K562 (cell line): ENCODE measurements at regions not wholly inside any gene's neighbourhood (a gene's known extent, or its start where the extent isn't known, plus 50 kb on each side); places are given as distances from the start of the nearest gene placed in this dataset.

Experiments
- ATAC-seq: fragments of 200-7000 bp; cut with Tn5 transposase; 3 replicates; pipeline ENCODE4 v1.9.1; 2020; ENCODE audit warnings: moderate library complexity
- BruUV-seq: library from RNA; stranded (reverse); fragments of 400-500 nt; replicated peaks from 2 replicates; lab custom pipeline; 2021; lab: Mats Ljungman, UMichigan
- CTCF ChIA-PET: fragments of 300-600 bp; formaldehyde crosslinking; extraction: SDS; loops from one replicate; lab custom pipeline; 2021; ENCODE audit warnings: low intra/inter-chr PET ratio; lab: Yijun Ruan, JAX
- POLR2A ChIA-PET: fragments of 300-600, 350-650 bp; sonication (Branson Sonifier 250); formaldehyde crosslinking; extraction: SDS; loops from one replicate; lab custom pipeline; 2021; ENCODE audit warnings: antibody characterized with exemption, inconsistent platforms; lab: Yijun Ruan, JAX
- DNase-seq, 4 experiments: peaks; one replicate each; pipeline versions ENCODE4 v3.0.0 to v3.0.0-alpha.2; 2011 to 2018; ENCODE audit warnings: low spot score in 3 of 4, mixed read lengths in 3 of 4; ENCODE audit errors: extremely low read depth in 1 of 4
- FAIRE-seq: peaks from 2 replicates; lab custom pipeline; 2011; peaks lifted over from hg19 to GRCh38; lab: Jason Lieb, UNC
- H2AFZ ChIP-seq: 2 replicates; pipeline ENCODE4 v1.6.0; 2011; ENCODE audit warnings: low read depth, low read length, control low read depth, inconsistent platforms
- H3K27ac ChIP-seq: fragments of 200-600 bp; 3 replicates; pipeline ENCODE4 v1.8.0; 2011; ENCODE audit warnings: low read depth, mild to moderate bottlenecking, control low read depth, inconsistent platforms, low read length, moderate library complexity, mixed read lengths; ENCODE audit errors: extremely low read depth
- H3K27me3 ChIP-seq, 2 experiments: fragments of 300-600 bp in 1 of 2; 2 replicates in 1 of 2; 3 replicates in 1 of 2; pipeline versions ENCODE4 v1.6.0 to v1.8.0; 2011; ENCODE audit warnings: inconsistent platforms in 2 of 2, low read length in 2 of 2, mild to moderate bottlenecking in 1 of 2, mixed read lengths in 1 of 2, moderate library complexity in 1 of 2; ENCODE audit not compliant: control insufficient read depth in 2 of 2, insufficient read depth in 2 of 2
- H3K36me3 ChIP-seq: fragments of 300-600 bp; 3 replicates; pipeline ENCODE4 v1.8.0; 2011; ENCODE audit warnings: mild to moderate bottlenecking, low read length, inconsistent platforms; ENCODE audit not compliant: control insufficient read depth, insufficient read depth
- H3K4me1 ChIP-seq, 2 experiments: fragments of 200-600 bp in 1 of 2; replicated peaks in 1 of 2; 2 replicates in 1 of 2; 3 replicates in 1 of 2; pipeline versions ENCODE4 v1.5.1 to v1.8.0; 2011; ENCODE audit warnings: inconsistent platforms in 2 of 2, low read length in 2 of 2, mild to moderate bottlenecking in 1 of 2, mixed read lengths in 1 of 2, moderate library complexity in 1 of 2; ENCODE audit not compliant: control insufficient read depth in 2 of 2, insufficient read depth in 2 of 2
- H3K4me2 ChIP-seq: 2 replicates; pipeline ENCODE4 v1.6.1; 2011; ENCODE audit warnings: low read length, control low read depth, inconsistent platforms, mixed read lengths; ENCODE audit not compliant: insufficient read depth
- H3K4me3 ChIP-seq: fragments of 200-600 bp; sonication (generic), shearing (Covaris generic); 2 replicates; pipeline ENCODE4 v1.5.1; 2016; ENCODE audit warnings: control low read depth, inconsistent platforms
- H3K79me2 ChIP-seq: fragments of 200-600 bp; 3 replicates; pipeline ENCODE4 v1.8.0; 2011; ENCODE audit warnings: low read length, inconsistent platforms; ENCODE audit not compliant: control insufficient read depth, insufficient read depth
- H3K9ac ChIP-seq, 2 experiments: 2 replicates each; pipeline versions ENCODE4 v1.6.0 to v1.6.1; 2011; ENCODE audit warnings: low read depth in 2 of 2, low read length in 2 of 2, control low read depth in 1 of 2, inconsistent platforms in 1 of 2, mild to moderate bottlenecking in 1 of 2, mixed read lengths in 1 of 2; ENCODE audit not compliant: insufficient read depth in 1 of 2
- H3K9me1 ChIP-seq: one replicate; pipeline ENCODE4 v1.6.0; 2011; ENCODE audit warnings: inconsistent platforms, mild to moderate bottlenecking, low read length, moderate library complexity; ENCODE audit not compliant: control insufficient read depth, insufficient read depth
- H3K9me3 ChIP-seq: replicated peaks from 2 replicates; pipeline ENCODE4 v1.5.1; 2011; ENCODE audit warnings: low read depth, low read length, inconsistent platforms; ENCODE audit not compliant: control insufficient read depth, insufficient read depth
- H4K20me1 ChIP-seq: replicated peaks from 2 replicates; pipeline ENCODE4 v1.6.1; 2011; ENCODE audit warnings: low read length, inconsistent platforms, mixed read lengths; ENCODE audit not compliant: control insufficient read depth, insufficient read depth
- ARNT ChIP-seq, 2 experiments: fragments of 450-650 bp; IDR thresholded peaks; 2 replicates each; pipeline ENCODE4 v1.6.1; 2016; ENCODE audit warnings: mild to moderate bottlenecking in 1 of 2
- BCOR ChIP-seq: fragments of 450-650 bp; IDR thresholded peaks from 2 replicates; pipeline ENCODE4 v1.6.1; 2016
- CEBPZ ChIP-seq: fragments of 150-350 bp; IDR thresholded peaks from 2 replicates; pipeline ENCODE4 v1.6.1; 2014; ENCODE audit warnings: low read depth, mild to moderate bottlenecking, low read length, borderline replicate concordance
- CHD1 ChIP-seq: fragments of 200-600 bp; sonication (generic); IDR thresholded peaks from one replicate; pipeline ENCODE4 v1.6.1; 2012; ENCODE audit warnings: mild to moderate bottlenecking, moderate library complexity, low read length, inconsistent platforms
- DNMT1 ChIP-seq: fragments of 450-650 bp; IDR thresholded peaks from 2 replicates; pipeline ENCODE4 v1.6.1; 2016; ENCODE audit warnings: antibody characterized with exemption, mild to moderate bottlenecking
- EWSR1 ChIP-seq: fragments of 450-650 bp; IDR thresholded peaks from 2 replicates; pipeline ENCODE4 v1.6.1; 2018; ENCODE audit warnings: borderline replicate concordance, mild to moderate bottlenecking, low read depth, moderate library complexity; ENCODE audit not compliant: partially characterized antibody
- HNRNPLL ChIP-seq: fragments of 200-400 bp; formaldehyde crosslinking; IDR thresholded peaks from 2 replicates; pipeline ENCODE4 v1.6.1; 2017; ENCODE audit warnings: low read length, low read depth, mild to moderate bottlenecking; ENCODE audit not compliant: poor library complexity, severe bottlenecking
- IRF2 ChIP-seq: sonication (generic); formaldehyde crosslinking; IDR thresholded peaks from 2 replicates; pipeline ENCODE4 v1.8.1; 2022; ENCODE audit warnings: mild to moderate bottlenecking, missing genetic modification reagents
- KLF10 ChIP-seq: fragments of 250-450 bp; sonication (Bioruptor Pico); IDR thresholded peaks from 2 replicates; pipeline ENCODE4 v1.6.1; 2021; ENCODE audit warnings: matching md5 sums
- NONO ChIP-seq, 2 experiments: fragments of 200-400 bp in 1 of 2; fragments of 450-650 bp in 1 of 2; formaldehyde crosslinking in 1 of 2; IDR thresholded peaks; 2 replicates each; pipeline ENCODE4 v1.6.1; 2017; ENCODE audit warnings: low read depth in 2 of 2, mild to moderate bottlenecking in 2 of 2, moderate library complexity in 2 of 2, low read length in 1 of 2
- RB1 ChIP-seq: fragments of 450-650 bp; IDR thresholded peaks from 2 replicates; pipeline ENCODE4 v1.6.1; 2017; ENCODE audit warnings: low read depth, mild to moderate bottlenecking
- SREBF2 ChIP-seq: sonication (generic); formaldehyde crosslinking; IDR thresholded peaks from 2 replicates; pipeline ENCODE4 v1.4.0; 2020; ENCODE audit warnings: mild to moderate bottlenecking, missing genetic modification reagents
- TFAP4 ChIP-seq: sonication (generic); formaldehyde crosslinking; IDR thresholded peaks from 2 replicates; pipeline ENCODE4 v1.8.0; 2022; ENCODE audit warnings: missing genetic modification reagents, mild to moderate bottlenecking, moderate library complexity, borderline replicate concordance
- ZBTB9 ChIP-seq: fragments of 450-650 bp; formaldehyde crosslinking; IDR thresholded peaks from 2 replicates; pipeline ENCODE4 v1.4.0; 2020; ENCODE audit warnings: mild to moderate bottlenecking, moderate library complexity
- ZC3H8 ChIP-seq: fragments of 450-650 bp; IDR thresholded peaks from 2 replicates; pipeline ENCODE4 v1.6.1; 2017
- ZNF644 ChIP-seq: fragments of 200-800 bp; sonication (Bioruptor generic); IDR thresholded peaks from 2 replicates; pipeline ENCODE4 v1.6.1; 2016; ENCODE audit warnings: low read depth, missing genetic modification characterization, missing compliant biosample characterization
- WGBS: fragments of 100-300 bp; shearing (Covaris generic); methylation state at CpG from one replicate; pipeline ENCODE4 v1.1.6; 2016; ENCODE audit warnings: low coverage, mixed read lengths; ENCODE audit not compliant: insufficient coverage; ENCODE audit errors: missing lambda C conversion rate; 5-methylcytosine and 5-hydroxymethylcytosine counted together
- in situ Hi-C: fragments of 300-500 bp; cut with MboI; formaldehyde crosslinking; loops from 4 replicates; pipeline ENCODE4 v1.15.0; 2018; ENCODE audit warnings: inconsistent platforms, mixed read lengths
- intact Hi-C: fragments of 100-400 bp; cut with micrococcal nuclease; formaldehyde crosslinking; loops from 2 replicates; pipeline ENCODE4 v1.14.2; 2022

DNA sequence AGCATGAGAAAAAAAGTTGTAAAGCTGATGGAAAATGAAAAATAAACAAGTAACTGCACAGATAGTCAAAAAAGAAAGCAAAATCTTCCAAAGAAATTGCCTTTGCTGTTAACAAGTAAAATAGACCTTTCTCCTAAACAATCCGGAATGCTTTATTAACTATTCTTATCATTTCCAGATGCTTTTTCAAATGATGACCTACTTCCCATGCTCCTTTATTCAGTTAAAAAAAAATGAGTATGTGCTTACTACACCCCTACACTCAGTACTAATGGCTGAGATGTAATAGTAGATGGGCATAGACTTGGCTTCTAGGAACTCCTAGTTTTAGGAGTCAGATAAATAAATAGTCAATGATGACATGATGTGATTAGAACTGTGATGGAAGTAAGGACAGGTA, 108.5 kb downstream of the NIBAN1 start:
- Histone ChIP-seq H3K9me1 (no peaks in the 10 kb centered on the region), H3K9me3 (no peaks in the 10 kb centered on the region), H3K9ac (no peak overlapping the region), H3K27me3 (no peaks in the 10 kb centered on the region), H3K4me1 (no peaks in the 10 kb centered on the region), H3K27ac (no peak overlapping the region), H4K20me1 (no peaks in the 10 kb centered on the region), H3K4me3 (no peak overlapping the region), H3K79me2 (no peaks in the 10 kb centered on the region), H3K36me3 (no peaks in the 10 kb centered on the region; the same call in 2 of the 3 replicates), H3K4me2 (no peak overlapping the region), H2AFZ (no peak overlapping the region)
- TF ChIP-seq TFAP4 (no peak), CHD1 (no peak), HNRNPLL (no peak), NONO (IDR thresholded peaks at IDR 0.05; ENCODE audit: low read depth in 2 of 2, low read length in 1 of 2) (no peak), ARNT (IDR thresholded peaks at IDR 0.05) (no peak), SREBF2 (no peak), KLF10 (no peak), ZC3H8 (no peak), BCOR (no peak), IRF2 (CRISPR knock-in tag) (no peak), EWSR1 (no peak), CEBPZ (no peak), ZBTB9 (CRISPR knock-in tag) (no peak), DNMT1 (no peak), RB1 (no peak), ZNF644 (no peak)
- WGBS, result 37% methylated on average over 1 of the region's 1 CpG
- ChIA-PET POLR2A (interaction anchor here (1.1 to 1.9 kb wide), 2 partner anchors 14 to 22 kb away, joined by 3 to 4 read pairs; no protein-coding TSS in a partner anchor), CTCF (no interaction called here)
- in situ Hi-C loops (no loop called here), intact Hi-C loops (no loop called here)
- BruUV-seq, result no TSS peak
- FAIRE-seq (no peak), DNase-seq (no peak), ATAC-seq (no peak)
